ENCODE measurements at regions not wholly inside any gene's neighbourhood (a gene's known extent, or its start where the extent isn't known, plus 50 kb on each side); places are given as distances from the start of the nearest gene placed in this dataset.

GRCh38 chr2:16075045-16076012 is 135.0 kb downstream of the MYCN start:
- TF ChIP-seq POLR2A (IDR thresholded peaks at IDR 0.05) (no peak), CTCF (IDR thresholded peaks at IDR 0.05) (no peak)
- WGBS, 2 donors, result 79 to 81% methylated on average over 9 of the region's 9 CpGs
- Histone ChIP-seq H3K27me3 (no peaks in the 10 kb centered on the region), H3K9me3 (no peaks in the 10 kb centered on the region), H3K27ac (no peak overlapping the region), H3K36me3 (ENCODE audit: low read depth, missing control alignments) (no peaks in the 10 kb centered on the region), H3K4me1 (peaks cover 13% of the 10 kb centered on the region), H3K4me3 (no peak overlapping the region)
- intact Hi-C loops (cut with DNase I; ENCODE audit: low total_unique reads), result no loop called here
- DNase-seq, result no peak

- Histone ChIP-seq H3K36me3 (ENCODE audit: low read depth, missing control alignments) (no peaks in the 10 kb centered on the region), H3K27me3 (no peaks in the 10 kb centered on the region), H3K4me1 (peaks cover 20% of the 10 kb centered on the region), H3K9me3 (no peaks in the 10 kb centered on the region), H3K4me3 (no peak overlapping the region), H3K27ac (no peak overlapping the region)
- WGBS, 2 donors, result 93 to 98% methylated on average over 9 of the region's 9 CpGs
- no peak for DNase-seq
- no peak for TF ChIP-seq POLR2A (IDR thresholded peaks at IDR 0.05)
- TF ChIP-seq CTCF (IDR thresholded peaks at IDR 0.05), result no peak
- intact Hi-C loops (cut with DNase I; ENCODE audit: low total_unique reads), result no loop called here
Observed at GRCh38 chr2:16073921-16074425, 133.6 kb downstream of the MYCN start.

GRCh38 chr2:16073471-16073870 is 133.1 kb downstream of the MYCN start:
- no peaks in the 10 kb centered on the region for H3K27me3 ChIP-seq
- H3K9me3 ChIP-seq, result no peaks in the 10 kb centered on the region
- TF ChIP-seq POLR2A (IDR thresholded peaks at IDR 0.05) (no peak), CTCF (IDR thresholded peaks at IDR 0.05) (no peak)
- no peaks in the 10 kb centered on the region for H3K36me3 ChIP-seq (ENCODE audit: low read depth, missing control alignments)
- peaks cover 21% of the 10 kb centered on the region for H3K4me1 ChIP-seq
- no peak overlapping the region for H3K4me3 ChIP-seq
- WGBS, 2 donors, result 88 to 90% methylated on average over 4 of the region's 4 CpGs
- H3K27ac ChIP-seq, result no peak overlapping the region
- intact Hi-C loops (cut with DNase I; ENCODE audit: low total_unique reads), result no loop called here
- no peak for DNase-seq

GRCh38 chr2:16072638-16073290 is 132.4 kb downstream of the MYCN start:
- intact Hi-C loops (cut with DNase I; ENCODE audit: low total_unique reads), result no loop called here
- WGBS, 2 donors, result 90 to 96% methylated on average over 7 of the region's 7 CpGs
- no peak for DNase-seq

More at GRCh38 chr2:16072638-16073290, 132.4 kb downstream of the MYCN start:
- Histone ChIP-seq H3K27me3 (no peaks in the 10 kb centered on the region), H3K27ac (no peak overlapping the region), H3K9me3 (no peaks in the 10 kb centered on the region), H3K4me3 (no peak overlapping the region), H3K4me1 (peaks cover 21% of the 10 kb centered on the region), H3K36me3 (ENCODE audit: low read depth, missing control alignments) (no peaks in the 10 kb centered on the region)
- TF ChIP-seq POLR2A (IDR thresholded peaks at IDR 0.05), result no peak
- TF ChIP-seq CTCF (IDR thresholded peaks at IDR 0.05), result no peak
